ENCODE measurements at regions not wholly inside any gene's neighbourhood (a gene's known extent, or its start where the extent isn't known, plus 50 kb on each side); places are given as distances from the start of the nearest gene placed in this dataset.

GRCh38 chr18:22658318-22658717, 240.6 kb upstream of the CTAGE1 start:
- TF ChIP-seq, protein P1, sequence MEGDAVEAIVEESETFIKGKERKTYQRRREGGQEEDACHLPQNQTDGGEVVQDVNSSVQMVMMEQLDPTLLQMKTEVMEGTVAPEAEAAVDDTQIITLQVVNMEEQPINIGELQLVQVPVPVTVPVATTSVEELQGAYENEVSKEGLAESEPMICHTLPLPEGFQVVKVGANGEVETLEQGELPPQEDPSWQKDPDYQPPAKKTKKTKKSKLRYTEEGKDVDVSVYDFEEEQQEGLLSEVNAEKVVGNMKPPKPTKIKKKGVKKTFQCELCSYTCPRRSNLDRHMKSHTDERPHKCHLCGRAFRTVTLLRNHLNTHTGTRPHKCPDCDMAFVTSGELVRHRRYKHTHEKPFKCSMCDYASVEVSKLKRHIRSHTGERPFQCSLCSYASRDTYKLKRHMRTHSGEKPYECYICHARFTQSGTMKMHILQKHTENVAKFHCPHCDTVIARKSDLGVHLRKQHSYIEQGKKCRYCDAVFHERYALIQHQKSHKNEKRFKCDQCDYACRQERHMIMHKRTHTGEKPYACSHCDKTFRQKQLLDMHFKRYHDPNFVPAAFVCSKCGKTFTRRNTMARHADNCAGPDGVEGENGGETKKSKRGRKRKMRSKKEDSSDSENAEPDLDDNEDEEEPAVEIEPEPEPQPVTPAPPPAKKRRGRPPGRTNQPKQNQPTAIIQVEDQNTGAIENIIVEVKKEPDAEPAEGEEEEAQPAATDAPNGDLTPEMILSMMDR (IDR thresholded peaks at IDR 0.05; ENCODE audit: poor library complexity, severe bottlenecking), result no peak
- TF ChIP-seq TAF1 (IDR thresholded peaks at IDR 0.05; ENCODE audit: low read depth) (no peak), REST (IDR thresholded peaks at IDR 0.05; ENCODE audit: borderline replicate concordance) (no peak), POLR2AphosphoS5 (IDR thresholded peaks at IDR 0.05) (no peak), SMC3 (conservative IDR thresholded peaks at IDR 0.05; ENCODE audit: poor library complexity) (no peak), EZH2 (IDR thresholded peaks at IDR 0.05; ENCODE audit: borderline replicate concordance, insufficient read depth, low read length, poor library complexity, severe bottlenecking) (no peak), MXI1 (conservative IDR thresholded peaks at IDR 0.05; ENCODE audit: poor library complexity, severe bottlenecking) (no peak), RAD21 (conservative IDR thresholded peaks at IDR 0.05) (no peak)

Data from neural cell (in vitro differentiated cells).